HAP-1 (cell line): ENCODE measurements at regions not wholly inside any gene's neighbourhood (a gene's known extent, or its start where the extent isn't known, plus 50 kb on each side); places are given as distances from the start of the nearest gene placed in this dataset.

Experiments used
- DNase-seq, 2 experiments: peaks; one replicate each; pipeline ENCODE4 v3.0.0-alpha.2; 2016 to 2020; ENCODE audit warnings: low spot score in 2 of 2
- H3K27me3 ChIP-seq: fragments of 250-450 bp; sonication (Bioruptor Pico); 2 replicates; pipeline ENCODE4 v1.5.1; 2020; ENCODE audit warnings: low read depth, mild to moderate bottlenecking, moderate library complexity
- H3K36me3 ChIP-seq: fragments of 250-450 bp; sonication (Bioruptor Pico); replicated peaks from 2 replicates; pipeline ENCODE4 v1.5.1; 2020; ENCODE audit warnings: mild to moderate bottlenecking
- H3K4me1 ChIP-seq: fragments of 250-450 bp; sonication (Bioruptor Pico); 2 replicates; pipeline ENCODE4 v1.5.1; 2020; ENCODE audit warnings: mild to moderate bottlenecking
- H3K4me3 ChIP-seq: fragments of 250-450 bp; sonication (Bioruptor Pico); 2 replicates; pipeline ENCODE4 v1.5.1; 2020; ENCODE audit warnings: mild to moderate bottlenecking, moderate library complexity
- H3K9me3 ChIP-seq: fragments of 250-450 bp; sonication (Bioruptor Pico); 2 replicates; pipeline ENCODE4 v1.5.1; 2020; ENCODE audit warnings: mild to moderate bottlenecking, moderate library complexity
- in situ Hi-C: fragments of 300-500 bp; cut with MboI; formaldehyde crosslinking; loops from 3 replicates; pipeline ENCODE4 v1.14.3; 2020; ENCODE audit warnings: low sequenced_read_pairs, inconsistent platforms, mixed read lengths

- no peaks in the 10 kb centered on the region for H3K36me3 ChIP-seq
- no peaks in the 10 kb centered on the region for H3K9me3 ChIP-seq
- no peaks in the 10 kb centered on the region for H3K4me1 ChIP-seq
- H3K27me3 ChIP-seq, result peaks cover 9% of the 10 kb centered on the region
- no peak overlapping the region for H3K4me3 ChIP-seq
- DNase-seq, result no peak
- in situ Hi-C loops, result no loop called here
Observed at GRCh38 chr5:72633649-72634048, 126.4 kb upstream of the ZNF366 start.

GRCh38 chr5:72633041-72633445 is 125.8 kb upstream of the ZNF366 start:
- in situ Hi-C loops, result no loop called here
- Histone ChIP-seq H3K36me3 (no peaks in the 10 kb centered on the region), H3K27me3 (peaks cover 9% of the 10 kb centered on the region), H3K9me3 (no peaks in the 10 kb centered on the region), H3K4me3 (no peak overlapping the region), H3K4me1 (no peaks in the 10 kb centered on the region)
- DNase-seq, result no peak

- no peak for DNase-seq
- Histone ChIP-seq H3K36me3 (no peaks in the 10 kb centered on the region), H3K4me1 (no peaks in the 10 kb centered on the region), H3K27me3 (peaks cover 9% of the 10 kb centered on the region), H3K9me3 (no peaks in the 10 kb centered on the region), H3K4me3 (no peak overlapping the region)
- in situ Hi-C loops, result no loop called here
Observed at GRCh38 chr5:72630721-72631120, 123.5 kb upstream of the ZNF366 start.

GRCh38 chr5:72630081-72630480 is 122.9 kb upstream of the ZNF366 start:
- no peaks in the 10 kb centered on the region for H3K9me3 ChIP-seq
- in situ Hi-C loops, result no loop called here
- H3K27me3 ChIP-seq, result peaks cover 9% of the 10 kb centered on the region
- no peaks in the 10 kb centered on the region for H3K36me3 ChIP-seq
- DNase-seq, result no peak
- H3K4me3 ChIP-seq, result no peak overlapping the region
- no peaks in the 10 kb centered on the region for H3K4me1 ChIP-seq

- no peaks in the 10 kb centered on the region for H3K4me1 ChIP-seq
- H3K4me3 ChIP-seq, result no peak overlapping the region
- peaks cover 9% of the 10 kb centered on the region for H3K27me3 ChIP-seq
- DNase-seq, result no peak
- no peaks in the 10 kb centered on the region for H3K9me3 ChIP-seq
- no peaks in the 10 kb centered on the region for H3K36me3 ChIP-seq
- in situ Hi-C loops, result no loop called here
Observed at GRCh38 chr5:72628771-72629371, 121.7 kb upstream of the ZNF366 start.

- H3K27me3 ChIP-seq, result peaks cover 9% of the 10 kb centered on the region
- H3K4me3 ChIP-seq, result no peak overlapping the region
- no peak for DNase-seq
- in situ Hi-C loops, result no loop called here
- H3K36me3 ChIP-seq, result no peaks in the 10 kb centered on the region
- no peaks in the 10 kb centered on the region for H3K9me3 ChIP-seq
- H3K4me1 ChIP-seq, result no peaks in the 10 kb centered on the region
Observed at GRCh38 chr5:72625332-72625731, 118.1 kb upstream of the ZNF366 start.

GRCh38 chr5:72624641-72625236 is 117.5 kb upstream of the ZNF366 start:
- DNase-seq, result no peak
- in situ Hi-C loops, result no loop called here
- no peak overlapping the region for H3K4me3 ChIP-seq
- H3K27me3 ChIP-seq, result peaks cover 6% of the 10 kb centered on the region
- H3K4me1 ChIP-seq, result no peaks in the 10 kb centered on the region
- H3K9me3 ChIP-seq, result no peaks in the 10 kb centered on the region
- no peaks in the 10 kb centered on the region for H3K36me3 ChIP-seq

GRCh38 chr5:72623936-72624335 is 116.7 kb upstream of the ZNF366 start:
- DNase-seq, result no peak
- in situ Hi-C loops, result no loop called here
- H3K27me3 ChIP-seq, result no peaks in the 10 kb centered on the region; the same call in 1 of the 2 replicates
- no peaks in the 10 kb centered on the region for H3K9me3 ChIP-seq
- H3K36me3 ChIP-seq, result no peaks in the 10 kb centered on the region
- no peaks in the 10 kb centered on the region for H3K4me1 ChIP-seq
- H3K4me3 ChIP-seq, result no peak overlapping the region

GRCh38 chr5:72623323-72623722 is 116.1 kb upstream of the ZNF366 start:
- no peak for DNase-seq
- Histone ChIP-seq H3K27me3 (no peaks in the 10 kb centered on the region; the same call in 1 of the 2 replicates), H3K9me3 (no peaks in the 10 kb centered on the region), H3K4me1 (no peaks in the 10 kb centered on the region), H3K36me3 (no peaks in the 10 kb centered on the region), H3K4me3 (no peak overlapping the region)
- in situ Hi-C loops, result no loop called here

GRCh38 chr5:72622170-72622760 is 115.1 kb upstream of the ZNF366 start:
- H3K9me3 ChIP-seq, result no peaks in the 10 kb centered on the region
- no peak overlapping the region for H3K4me3 ChIP-seq
- H3K27me3 ChIP-seq, result no peaks in the 10 kb centered on the region
- H3K4me1 ChIP-seq, result no peaks in the 10 kb centered on the region
- no peaks in the 10 kb centered on the region for H3K36me3 ChIP-seq
- in situ Hi-C loops, result no loop called here
- no peak for DNase-seq

GRCh38 chr5:72621576-72621975 is 114.4 kb upstream of the ZNF366 start:
- Histone ChIP-seq H3K36me3 (no peaks in the 10 kb centered on the region), H3K4me1 (no peaks in the 10 kb centered on the region), H3K27me3 (no peaks in the 10 kb centered on the region), H3K9me3 (no peaks in the 10 kb centered on the region), H3K4me3 (no peak overlapping the region)
- in situ Hi-C loops, result no loop called here
- DNase-seq, result no peak

GRCh38 chr5:72619677-72620076 is 112.5 kb upstream of the ZNF366 start:
- in situ Hi-C loops, result no loop called here
- H3K36me3 ChIP-seq, result no peaks in the 10 kb centered on the region
- no peaks in the 10 kb centered on the region for H3K4me1 ChIP-seq
- DNase-seq, result no peak
- no peak overlapping the region for H3K4me3 ChIP-seq
- H3K27me3 ChIP-seq, result no peaks in the 10 kb centered on the region
- H3K9me3 ChIP-seq, result no peaks in the 10 kb centered on the region

GRCh38 chr5:72619251-72619650 is 112.0 kb upstream of the ZNF366 start:
- H3K4me1 ChIP-seq, result no peaks in the 10 kb centered on the region
- H3K4me3 ChIP-seq, result no peak overlapping the region
- no peaks in the 10 kb centered on the region for H3K27me3 ChIP-seq
- no peaks in the 10 kb centered on the region for H3K9me3 ChIP-seq
- in situ Hi-C loops, result no loop called here
- H3K36me3 ChIP-seq, result no peaks in the 10 kb centered on the region
- no peak for DNase-seq

- Histone ChIP-seq H3K9me3 (no peaks in the 10 kb centered on the region), H3K4me3 (no peak overlapping the region), H3K27me3 (no peaks in the 10 kb centered on the region), H3K4me1 (no peaks in the 10 kb centered on the region), H3K36me3 (no peaks in the 10 kb centered on the region)
- in situ Hi-C loops, result no loop called here
- no peak for DNase-seq
Observed at GRCh38 chr5:72618708-72619107, 111.5 kb upstream of the ZNF366 start.
